HepG2 (cell line): ENCODE measurements at regions not wholly inside any gene's neighbourhood (a gene's known extent, or its start where the extent isn't known, plus 50 kb on each side); places are given as distances from the start of the nearest gene placed in this dataset.

ENCODE experiments used
- ATAC-seq: fragments of 200-7000 bp; cut with Tn5 transposase; 3 replicates; pipeline ENCODE4 v1.9.1; 2020; ENCODE audit warnings: mild to moderate bottlenecking, moderate library complexity
- BruUV-seq: library from RNA; stranded (reverse); fragments of 400-500 nt; replicated peaks from 2 replicates; lab custom pipeline; 2021; lab: Mats Ljungman, UMichigan
- CTCF ChIA-PET: fragments of 300-600 bp; formaldehyde crosslinking; extraction: SDS; loops from one replicate; lab custom pipeline; 2021; ENCODE audit warnings: low total read pairs, inconsistent platforms, low intra/inter-chr PET ratio; lab: Yijun Ruan, JAX
- POLR2A ChIA-PET: fragments of 350-600 bp; sonication (Branson Sonifier 250); formaldehyde crosslinking; loops from one replicate; lab custom pipeline; 2020; ENCODE audit warnings: antibody characterized with exemption, inconsistent platforms; lab: Yijun Ruan, JAX
- DNase-seq: peaks from one replicate; pipeline ENCODE4 v3.0.0-alpha.2; 2015; ENCODE audit warnings: low spot score
- FAIRE-seq: peaks from 3 replicates; lab custom pipeline; 2011; peaks lifted over from hg19 to GRCh38; lab: Jason Lieb, UNC
- H2AFZ ChIP-seq: one replicate; pipeline ENCODE4 v1.6.1; 2011; ENCODE audit warnings: low read length, inconsistent platforms
- H3K27ac ChIP-seq: fragments of 300-600 bp; 3 replicates; pipeline ENCODE4 v1.8.0; 2011; ENCODE audit warnings: mixed run types, mild to moderate bottlenecking, mixed read lengths, low read length, inconsistent platforms; ENCODE audit not compliant: insufficient read depth; ENCODE audit errors: extremely low read length
- H3K27me3 ChIP-seq, 2 experiments: fragments of 200-600 bp in 1 of 2; 2 replicates in 1 of 2; 3 replicates in 1 of 2; pipeline versions ENCODE4 v1.6.0 to v1.8.0; 2011; ENCODE audit warnings: low read length in 2 of 2, mild to moderate bottlenecking in 2 of 2, moderate library complexity in 2 of 2, inconsistent platforms in 1 of 2; ENCODE audit not compliant: insufficient read depth in 2 of 2, control insufficient read depth in 1 of 2
- H3K36me3 ChIP-seq, 2 experiments: fragments of 200-600 bp in 1 of 2; replicated peaks in 1 of 2; 2 replicates in 1 of 2; 3 replicates in 1 of 2; pipeline versions ENCODE4 v1.5.1 to v1.8.0; 2011; ENCODE audit warnings: low read length in 2 of 2, inconsistent platforms in 1 of 2; ENCODE audit not compliant: insufficient read depth in 2 of 2, control insufficient read depth in 1 of 2
- H3K4me1 ChIP-seq: 2 replicates; pipeline ENCODE4 v1.5.1; 2012; ENCODE audit warnings: low read length, inconsistent platforms; ENCODE audit not compliant: insufficient read depth
- H3K4me2 ChIP-seq: 2 replicates; pipeline ENCODE4 v1.6.0; 2011; ENCODE audit warnings: low read depth, low read length, inconsistent platforms
- H3K4me3 ChIP-seq, 3 experiments: fragments of 200-600 bp in 1 of 3; sonication (generic), shearing (Covaris generic) in 1 of 3; replicated peaks in 1 of 3; 2 replicates each; pipeline ENCODE4 v1.5.1; 2011 to 2016; ENCODE audit warnings: low read length in 3 of 3, inconsistent platforms in 2 of 3, low read depth in 2 of 3, mild to moderate bottlenecking in 2 of 3, control low read depth in 1 of 3, mixed read lengths in 1 of 3; ENCODE audit not compliant: insufficient read depth in 1 of 3
- H3K79me2 ChIP-seq: one replicate; pipeline ENCODE4 v1.6.1; 2011; ENCODE audit warnings: low read length, inconsistent platforms; ENCODE audit not compliant: insufficient read depth
- H3K9ac ChIP-seq: 2 replicates; pipeline ENCODE4 v1.6.0; 2011; ENCODE audit warnings: mild to moderate bottlenecking, low read depth, low read length, inconsistent platforms; ENCODE audit not compliant: insufficient read depth
- H3K9me3 ChIP-seq: 2 replicates; pipeline ENCODE4 v1.5.1; 2012; ENCODE audit warnings: mild to moderate bottlenecking, low read length
- H4K20me1 ChIP-seq: 2 replicates; pipeline ENCODE4 v1.6.0; 2011; ENCODE audit warnings: inconsistent platforms, mild to moderate bottlenecking, low read length, moderate library complexity; ENCODE audit not compliant: insufficient read depth
- ATF7 ChIP-seq, 2 experiments: fragments of 450-650 bp in 1 of 2; sonication (generic) in 1 of 2; formaldehyde crosslinking in 1 of 2; IDR thresholded peaks; 2 replicates each; pipeline versions ENCODE4 v1.4.0 to v1.6.1; 2016 to 2020; ENCODE audit warnings: antibody characterized with exemption in 1 of 2, mild to moderate bottlenecking in 1 of 2, missing genetic modification reagents in 1 of 2
- CBX2 ChIP-seq, 2 experiments: fragments of 200-600 bp in 1 of 2; sonication (generic); formaldehyde crosslinking in 1 of 2; IDR thresholded peaks; 2 replicates each; pipeline versions ENCODE4 v1.7.0 to v1.8.1; 2018 to 2022; ENCODE audit warnings: low read depth in 2 of 2, low read length in 1 of 2, mild to moderate bottlenecking in 1 of 2, missing genetic modification reagents in 1 of 2
- EP300 ChIP-seq, 3 experiments: sonication (generic) in 1 of 3; formaldehyde crosslinking in 1 of 3; IDR thresholded peaks; 2 replicates each; pipeline versions ENCODE4 v1.5.1 to v1.6.1; 2011 to 2020; ENCODE audit warnings: low read depth in 2 of 3, low read length in 2 of 3, borderline replicate concordance in 1 of 3, improper control_type of control experiment in 1 of 3, mild to moderate bottlenecking in 1 of 3, missing genetic modification reagents in 1 of 3, moderate library complexity in 1 of 3
- ETV6 ChIP-seq: sonication (generic); formaldehyde crosslinking; conservative IDR thresholded peaks from 2 replicates; pipeline ENCODE4 v1.4.0; 2020; ENCODE audit warnings: missing genetic modification reagents
- HES4 ChIP-seq: sonication (generic); formaldehyde crosslinking; IDR thresholded peaks from 2 replicates; pipeline ENCODE4 v1.9.0; 2021; ENCODE audit warnings: mild to moderate bottlenecking, missing genetic modification reagents, borderline replicate concordance
- IRX3 ChIP-seq: sonication (generic); formaldehyde crosslinking; IDR thresholded peaks from 2 replicates; pipeline ENCODE4 v1.8.1; 2023; ENCODE audit warnings: mild to moderate bottlenecking, low read depth, missing genetic modification reagents, borderline replicate concordance
- NFYB ChIP-seq: sonication (generic); formaldehyde crosslinking; IDR thresholded peaks from 2 replicates; pipeline ENCODE4 v1.4.0; 2020; ENCODE audit warnings: missing genetic modification reagents
- PHF5A ChIP-seq: IDR thresholded peaks from one replicate; pipeline ENCODE4 v1.6.1; 2018; ENCODE audit warnings: low read depth, missing genetic modification reagents; ENCODE audit not compliant: unreplicated experiment
- REXO4 ChIP-seq: sonication (generic); formaldehyde crosslinking; IDR thresholded peaks from 2 replicates; pipeline ENCODE4 v1.8.0; 2022; ENCODE audit warnings: missing genetic modification reagents, mild to moderate bottlenecking, borderline replicate concordance
- SNAPC5 ChIP-seq: sonication (generic); formaldehyde crosslinking; IDR thresholded peaks from 2 replicates; pipeline ENCODE4 v1.8.1; 2023; ENCODE audit warnings: mild to moderate bottlenecking, missing genetic modification reagents, borderline replicate concordance
- ZBTB20 ChIP-seq: sonication (generic); formaldehyde crosslinking; IDR thresholded peaks from 2 replicates; pipeline ENCODE4 v1.8.1; 2023; ENCODE audit warnings: missing genetic modification reagents, low read depth, mild to moderate bottlenecking, borderline replicate concordance
- ZNF30 ChIP-seq: sonication (generic); formaldehyde crosslinking; IDR thresholded peaks from 2 replicates; pipeline ENCODE4 v1.5.0; 2020; ENCODE audit warnings: mild to moderate bottlenecking, missing genetic modification reagents
- ZNF350 ChIP-seq: sonication (generic); formaldehyde crosslinking; IDR thresholded peaks from 2 replicates; pipeline ENCODE4 v1.4.0; 2020; ENCODE audit warnings: mild to moderate bottlenecking, low read depth, missing genetic modification reagents, borderline replicate concordance
- ZNF510 ChIP-seq: sonication (generic); formaldehyde crosslinking; IDR thresholded peaks from 2 replicates; pipeline ENCODE4 v1.4.0; 2020; ENCODE audit warnings: low read depth, mild to moderate bottlenecking, missing genetic modification reagents
- ZNF746 ChIP-seq: sonication (generic); formaldehyde crosslinking; IDR thresholded peaks from 2 replicates; pipeline ENCODE4 v1.8.0; 2022; ENCODE audit warnings: mild to moderate bottlenecking, missing genetic modification reagents
- ZNF747 ChIP-seq: sonication (generic); formaldehyde crosslinking; IDR thresholded peaks from 2 replicates; pipeline ENCODE4 v1.8.1; 2023; ENCODE audit warnings: missing genetic modification reagents, mild to moderate bottlenecking, borderline replicate concordance
- ZZZ3 ChIP-seq: sonication (generic); formaldehyde crosslinking; IDR thresholded peaks from 2 replicates; pipeline ENCODE4 v1.4.0; 2020; ENCODE audit warnings: missing genetic modification reagents, mild to moderate bottlenecking, borderline replicate concordance
- WGBS: methylation state at CpG from one replicate; pipeline ENCODE4 v1.1.6; 2017; ENCODE audit warnings: low lambda C conversion rate; 5-methylcytosine and 5-hydroxymethylcytosine counted together
- in situ Hi-C: cut with HindIII; loops from 2 replicates; pipeline ENCODE4 v1.10.0; 2017; ENCODE audit warnings: low pct_unique_long_range_greater_than_20kb; ENCODE audit not compliant: extremely low pct_ligation_motif_present
- intact Hi-C: fragments of 100-400 bp; cut with micrococcal nuclease; formaldehyde crosslinking; loops from one replicate; pipeline ENCODE4 v1.10.0; 2022; ENCODE audit not compliant: unreplicated experiment

GRCh38 chr11:87634331-87634730 lies 540.9 kb downstream of the RAB38 start:
- no TSS peak for BruUV-seq
- Histone ChIP-seq H4K20me1 (no peaks in the 10 kb centered on the region), H3K9ac (no peak overlapping the region), H3K27ac (no peak overlapping the region), H3K36me3 (no peaks in the 10 kb centered on the region), H3K4me1 (no peaks in the 10 kb centered on the region), H3K9me3 (no peaks in the 10 kb centered on the region), H3K4me3 (no peak overlapping the region), H3K4me2 (no peak overlapping the region), H2AFZ (no peak overlapping the region), H3K27me3 (no peaks in the 10 kb centered on the region), H3K79me2 (no peaks in the 10 kb centered on the region)
- ATAC-seq (no peak), FAIRE-seq (no peak), DNase-seq (no peak)
- POLR2A ChIA-PET = no interaction called here
- WGBS = 0% methylated on average over 3 of the region's 3 CpGs
- intact Hi-C loops = no loop called here
- in situ Hi-C loops = no loop called here
- no peak for TF ChIP-seq ATF7 (IDR thresholded peaks at IDR 0.05)
- no peak for TF ChIP-seq ATF7 (CRISPR knock-in tag; IDR thresholded peaks at IDR 0.05)
- no peak for TF ChIP-seq ZNF30
- TF ChIP-seq PHF5A (CRISPR knock-in tag) = no peak
- TF ChIP-seq REXO4 (CRISPR knock-in tag) = no peak
- TF ChIP-seq NFYB (CRISPR knock-in tag) = no peak
- TF ChIP-seq ZNF746 = no peak
- CTCF ChIA-PET = no interaction called here

GRCh38 chr11:87628957-87629356 lies 546.3 kb downstream of the RAB38 start:
- intact Hi-C loops = no loop called here

More at GRCh38 chr11:87628957-87629356, 546.3 kb downstream of the RAB38 start:
- Histone ChIP-seq H3K27me3 (no peaks in the 10 kb centered on the region), H3K27ac (no peak overlapping the region), H2AFZ (no peak overlapping the region), H3K79me2 (no peaks in the 10 kb centered on the region), H3K9ac (no peak overlapping the region), H4K20me1 (no peaks in the 10 kb centered on the region), H3K9me3 (no peaks in the 10 kb centered on the region), H3K36me3 (no peaks in the 10 kb centered on the region), H3K4me1 (no peaks in the 10 kb centered on the region), H3K4me3 (no peak overlapping the region), H3K4me2 (no peak overlapping the region)
- FAIRE-seq = no peak
- TF ChIP-seq EP300 (IDR thresholded peaks at IDR 0.05; ENCODE audit: low read depth in 2 of 2, low read length in 2 of 2) (no peak), EP300 (CRISPR knock-in tag; IDR thresholded peaks at IDR 0.05; ENCODE audit: borderline replicate concordance) (no peak), ZNF510 (CRISPR knock-in tag) (no peak), CBX2 (IDR thresholded peaks at IDR 0.05; ENCODE audit: low read depth, low read length) (no peak), CBX2 (CRISPR knock-in tag; IDR thresholded peaks at IDR 0.05; ENCODE audit: low read depth) (no peak), SNAPC5 (CRISPR knock-in tag) (no peak), HES4 (no peak), ETV6 (CRISPR knock-in tag) (no peak), ZZZ3 (CRISPR knock-in tag) (no peak), IRX3 (CRISPR knock-in tag) (no peak), ZBTB20 (no peak), ZNF350 (no peak), ZNF747 (no peak)
- CTCF ChIA-PET = no interaction called here
- POLR2A ChIA-PET = no interaction called here
- DNase-seq = no peak
- in situ Hi-C loops = no loop called here
- no TSS peak for BruUV-seq
- ATAC-seq = no peak
